Heart left ventricle (tissue), 16 donors: ENCODE measurements at regions not wholly inside any gene's neighbourhood (a gene's known extent, or its start where the extent isn't known, plus 50 kb on each side); places are given as distances from the start of the nearest gene placed in this dataset.
"Not testable (repeated sequence)": the region's sequence is repeated elsewhere in the genome, so short reads cannot be mapped to it uniquely, and the experiment has no call there.

Experiments
- ATAC-seq, 4 donors: fragments of 200-7000 bp; cut with Tn5 transposase; one replicate each; pipeline ENCODE4 v1.9.1; 2020 to 2022; ENCODE audit warnings: moderate library complexity in 4 of 4, mild to moderate bottlenecking in 3 of 4, moderate number of reproducible peaks in 1 of 4
- DNase-seq, 5 donors: peaks; one replicate each; pipeline ENCODE4 v3.0.0-alpha.2; 2020
- H3K27ac ChIP-seq, 12 donors: fragments of 200-600 bp; sonication (generic) in 4 of 12; one replicate each; pipeline versions ENCODE4 v1.5.0 to v1.8.0; 2016 to 2022; ENCODE audit warnings: mild to moderate bottlenecking in 2 of 12
- H3K27me3 ChIP-seq, 9 donors: fragments of 200-600 bp; sonication (generic) in 2 of 9; one replicate each; pipeline versions ENCODE4 v1.5.1 to v1.8.0; 2016 to 2022; ENCODE audit warnings: mild to moderate bottlenecking in 3 of 9
- H3K36me3 ChIP-seq, 9 donors: fragments of 200-600 bp; sonication (generic) in 2 of 9; one replicate each; pipeline versions ENCODE4 v1.5.0 to v1.8.0; 2018 to 2022; ENCODE audit warnings: mild to moderate bottlenecking in 2 of 9
- H3K4me1 ChIP-seq, 12 donors: fragments of 200-600 bp; sonication (generic) in 4 of 12; one replicate each; pipeline versions ENCODE4 v1.5.0 to v1.8.0; 2016 to 2022; ENCODE audit warnings: mild to moderate bottlenecking in 3 of 12
- H3K4me3 ChIP-seq, 12 donors: fragments of 200-600 bp; sonication (generic) in 4 of 12; one replicate each; pipeline versions ENCODE4 v1.5.0 to v1.8.0; 2017 to 2022; ENCODE audit warnings: mild to moderate bottlenecking in 9 of 12, moderate library complexity in 4 of 12
- H3K9me3 ChIP-seq, 12 donors: fragments of 200-600 bp; sonication (generic) in 4 of 12; one replicate each; pipeline versions ENCODE4 v1.5.0 to v1.8.0; 2016 to 2022; ENCODE audit warnings: mild to moderate bottlenecking in 1 of 12
- POLR2A ChIP-seq, 2 donors: fragments of 450-650 bp; IDR thresholded peaks; one replicate each; pipeline ENCODE4 v1.6.1; 2017; ENCODE audit warnings: antibody characterized with exemption in 2 of 2, mild to moderate bottlenecking in 2 of 2, moderate library complexity in 2 of 2
- WGBS, 4 donors: extraction: QIAGEN DNeasy Blood & Tissue Kit in 2 of 4; methylation state at CpG; one replicate each; pipeline versions ENCODE4 v1.1.5 to v1.1.7; 2013 to 2018; 5-methylcytosine and 5-hydroxymethylcytosine counted together
- intact Hi-C, 10 donors: fragments of 100-400 bp; cut with DNase I; formaldehyde crosslinking; loops; one replicate each; pipeline versions ENCODE4 v1.11.1 to v1.14.2; 2022
- TF ChIP-seq, protein P1 (sequence below), 12 donors: fragments of 200-600 bp; sonication (generic) in 4 of 12; IDR thresholded peaks; one replicate each; pipeline versions ENCODE4 v1.5.0 to v1.8.0; 2018 to 2022; ENCODE audit warnings: antibody characterized with exemption in 12 of 12, mild to moderate bottlenecking in 5 of 12
- donor health status: ischemic (EF 13 %, LVEDD 7.1; RV severe dilation, severe dysfunction).
- donor health status: healthy with polysubstance abuse.
- donor health status: DM: no; HTN: yes; CAD: no.
- donor health status: DM: no; HTN: no; CAD: no.
- donor health status: ischemic (EF 25% LVEDD 6.9; RV normal size, moderate dysfunction).
- donor health status: ischemic (EF 25% LVEDD 5.7; RV mildly dilated, moderate dysfunction).
- donor health status: healthy.
- donor health status: DM: yes; HTN: yes; CAD: no.
- donor health status: ischemic (EF 35%, LVEDD 5.7; RV mildly dilated, moderate dysfunction).
- donor health status: nonischemic (EF 11% LVEDD 7.7; RV severe dilation, severe dysfunction).
- donor health status: DM: yes; HTN: yes; CAD: no.
- donor health status: PGD.
- donor health status: ischemic (EF 29% LVEDD 5.4; RV normal size, mild dysfunction).
- donor health status: nonischemic (EF 23%, LVEDD 6.1; RV moderate dilation, normal function).

GRCh38 chr14:88981948-88982347, 157.5 kb downstream of the TTC8 start:
- Histone ChIP-seq H3K4me1 (no peaks in the 10 kb centered on the region), H3K36me3 (no peaks in the 10 kb centered on the region), H3K27me3 (peaks cover 0 to 35% (median 5%) of the 10 kb centered on the region in 9 donors), H3K27ac (no peak overlapping the region), H3K4me3 (no peak overlapping the region), H3K9me3 (peaks cover 0 to 7% (median 1%) of the 10 kb centered on the region in 12 donors)
- WGBS, 4 donors: 84 to 92% (median 89%) methylated on average over 4 of the region's 4 CpGs
- DNase-seq: no peak
- TF ChIP-seq, protein P1, sequence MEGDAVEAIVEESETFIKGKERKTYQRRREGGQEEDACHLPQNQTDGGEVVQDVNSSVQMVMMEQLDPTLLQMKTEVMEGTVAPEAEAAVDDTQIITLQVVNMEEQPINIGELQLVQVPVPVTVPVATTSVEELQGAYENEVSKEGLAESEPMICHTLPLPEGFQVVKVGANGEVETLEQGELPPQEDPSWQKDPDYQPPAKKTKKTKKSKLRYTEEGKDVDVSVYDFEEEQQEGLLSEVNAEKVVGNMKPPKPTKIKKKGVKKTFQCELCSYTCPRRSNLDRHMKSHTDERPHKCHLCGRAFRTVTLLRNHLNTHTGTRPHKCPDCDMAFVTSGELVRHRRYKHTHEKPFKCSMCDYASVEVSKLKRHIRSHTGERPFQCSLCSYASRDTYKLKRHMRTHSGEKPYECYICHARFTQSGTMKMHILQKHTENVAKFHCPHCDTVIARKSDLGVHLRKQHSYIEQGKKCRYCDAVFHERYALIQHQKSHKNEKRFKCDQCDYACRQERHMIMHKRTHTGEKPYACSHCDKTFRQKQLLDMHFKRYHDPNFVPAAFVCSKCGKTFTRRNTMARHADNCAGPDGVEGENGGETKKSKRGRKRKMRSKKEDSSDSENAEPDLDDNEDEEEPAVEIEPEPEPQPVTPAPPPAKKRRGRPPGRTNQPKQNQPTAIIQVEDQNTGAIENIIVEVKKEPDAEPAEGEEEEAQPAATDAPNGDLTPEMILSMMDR (IDR thresholded peaks at IDR 0.05): no peak
- TF ChIP-seq POLR2A (IDR thresholded peaks at IDR 0.05): no peak
- ATAC-seq: no peak
- intact Hi-C loops: no loop called here

GRCh38 chr14:88983755-88984154, 159.3 kb downstream of the TTC8 start:
- peak in 1 of 4 donors; percentile 55 for ATAC-seq
- WGBS, 4 donors: 42 to 56% (median 48%) methylated on average over 4 of the region's 4 CpGs
- H3K4me3 ChIP-seq: no peak overlapping the region
- H3K4me1 ChIP-seq: no peaks in the 10 kb centered on the region
- no peak for DNase-seq
- intact Hi-C loops: no loop called here
- peaks cover 0 to 23% (median 0%) of the 10 kb centered on the region in 9 donors for H3K27me3 ChIP-seq
- no peaks in the 10 kb centered on the region for H3K36me3 ChIP-seq
- TF ChIP-seq, protein P1 (IDR thresholded peaks at IDR 0.05): no peak
- TF ChIP-seq POLR2A (IDR thresholded peaks at IDR 0.05): no peak
- peaks cover 0 to 19% (median 1%) of the 10 kb centered on the region in 12 donors for H3K9me3 ChIP-seq
- no peak overlapping the region for H3K27ac ChIP-seq

- H3K9me3 ChIP-seq: peaks cover 0 to 13% (median 1%) of the 10 kb centered on the region in 12 donors
- peak in 1 of 4 donors; percentile 30 for ATAC-seq
- no peaks in the 10 kb centered on the region for H3K36me3 ChIP-seq
- 32 to 68% (median 46%) methylated on average over 1 of the region's 1 CpG for WGBS, 4 donors
- no peak overlapping the region for H3K4me3 ChIP-seq
- H3K27ac ChIP-seq: no peak overlapping the region
- DNase-seq: no peak
- no peak for TF ChIP-seq POLR2A (IDR thresholded peaks at IDR 0.05)
- TF ChIP-seq, protein P1 (IDR thresholded peaks at IDR 0.05): no peak
- H3K27me3 ChIP-seq: peaks cover 0 to 7% (median 0%) of the 10 kb centered on the region in 9 donors
- no peaks in the 10 kb centered on the region for H3K4me1 ChIP-seq
- intact Hi-C loops: no loop called here
Observed at GRCh38 chr14:88985654-88986053, 161.2 kb downstream of the TTC8 start.

DNA sequence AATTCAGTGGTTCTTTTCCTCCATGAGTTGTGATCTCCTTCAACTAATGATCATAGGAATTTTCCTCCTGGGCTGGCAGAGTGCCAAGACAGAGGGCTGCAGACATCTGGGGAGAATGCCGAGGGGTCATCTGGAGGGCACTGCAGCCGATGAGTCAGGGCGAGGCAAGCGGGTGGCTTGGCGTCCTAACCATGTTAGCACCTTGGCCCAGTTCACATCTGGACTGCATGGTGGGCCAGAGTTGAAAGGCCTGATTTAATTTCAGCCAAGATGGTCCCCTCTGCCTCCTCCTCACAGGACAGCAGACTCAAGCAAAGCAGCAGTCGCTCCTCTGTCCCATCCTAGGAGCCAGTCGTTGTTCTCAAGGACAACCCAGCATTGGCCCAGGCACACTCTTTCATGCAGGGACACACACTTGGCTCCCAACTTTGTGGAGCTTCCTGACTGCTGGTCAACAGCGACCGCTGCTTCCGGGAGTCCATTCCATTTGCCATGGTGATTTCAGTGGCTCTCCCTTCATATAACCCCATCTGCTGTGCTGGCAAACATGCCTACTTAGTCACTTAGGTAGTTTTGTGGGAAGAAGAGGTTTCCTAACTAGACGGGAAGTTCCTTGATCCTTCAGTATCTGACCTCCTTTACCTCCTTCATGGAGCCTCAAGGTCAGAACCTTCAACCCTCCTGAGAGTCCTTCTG, 161.8 kb downstream of the TTC8 start:
- Histone ChIP-seq H3K4me1 (no peaks in the 10 kb centered on the region), H3K27me3 (peaks cover 0 to 11% (median 0%) of the 10 kb centered on the region in 9 donors), H3K36me3 (no peaks in the 10 kb centered on the region), H3K4me3 (no peak overlapping the region), H3K27ac (no peak overlapping the region), H3K9me3 (peaks cover 0 to 12% (median 0%) of the 10 kb centered on the region in 12 donors)
- intact Hi-C loops: no loop called here
- 48 to 67% (median 53%) methylated on average over 11 of the region's 11 CpGs for whole genome bisulfite sequencing, 4 donors
- TF ChIP-seq, protein P1 (IDR thresholded peaks at IDR 0.05): no peak
- no peak for TF ChIP-seq POLR2A (IDR thresholded peaks at IDR 0.05)
- ATAC-seq: peak in 2 of 4 donors; percentile 56 to 90
- peak in 3 of 5 donors; percentile 8 to 71 (median 33) for DNase-seq

DNA sequence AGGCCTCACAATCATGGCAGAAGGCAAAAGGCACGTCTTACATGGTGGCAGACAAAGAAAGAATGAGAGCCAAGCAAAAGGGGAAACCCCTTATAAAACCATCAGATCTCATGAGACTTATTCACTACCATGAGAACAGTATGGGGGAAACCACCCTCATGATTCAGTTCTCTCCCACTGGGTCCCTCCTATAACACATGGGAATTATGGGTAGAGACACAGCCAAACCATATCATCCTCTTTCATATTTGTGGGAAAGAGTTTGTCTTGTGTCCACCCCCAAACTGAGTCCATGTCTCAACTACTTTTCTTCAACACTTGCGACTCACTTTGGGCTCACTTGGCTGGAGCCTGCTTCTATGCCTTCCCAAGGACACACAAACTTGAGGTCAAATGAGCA, 162.5 kb downstream of the TTC8 start:
- intact Hi-C loops, H3K36me3 ChIP-seq, H3K27ac ChIP-seq, DNase-seq, ATAC-seq, H3K4me3 ChIP-seq, H3K4me1 ChIP-seq, H3K27me3 ChIP-seq: not testable (repeated sequence)
- WGBS, 4 donors: 74 to 77% (median 76%) methylated on average over 2 of the region's 2 CpGs
- peaks cover 0 to 12% (median 0%) of the 10 kb centered on the region in 12 donors for H3K9me3 ChIP-seq
